GM21737 (cell line): ENCODE measurements at regions not wholly inside any gene's neighbourhood (a gene's known extent, or its start where the extent isn't known, plus 50 kb on each side); places are given as distances from the start of the nearest gene placed in this dataset.
"Not testable (repeated sequence)": the region's sequence is repeated elsewhere in the genome, so short reads cannot be mapped to it uniquely, and the experiment has no call there.

Experiments used
- ATAC-seq: cut with Tn5 transposase; IDR thresholded peaks from one replicate; pipeline ENCODE4 v1.9.1; 2021; ENCODE audit warnings: mild to moderate bottlenecking, moderate library complexity; ENCODE audit not compliant: unreplicated experiment

- no peak for ATAC-seq
Measured at GRCh38 chr12:75685617-75686225, 174.3 kb upstream of the KRR1 start.

- ATAC-seq, result no peak
Measured at GRCh38 chr12:75684678-75685616, 173.5 kb upstream of the KRR1 start.

GRCh38 chr12:75683995-75684586, 172.7 kb upstream of the KRR1 start:
- ATAC-seq, result not testable (repeated sequence)

- no peak for ATAC-seq
Measured at GRCh38 chr12:75683220-75683619, 171.8 kb upstream of the KRR1 start.

- no peak for ATAC-seq
Measured at GRCh38 chr12:75677522-75677921, 166.1 kb upstream of the KRR1 start.

- no peak for ATAC-seq
Measured at GRCh38 chr12:75674393-75674792, 163.0 kb upstream of the KRR1 start.

- ATAC-seq, result no peak
Measured at GRCh38 chr12:75672200-75672599, 160.8 kb upstream of the KRR1 start.

GRCh38 chr12:75670216-75670615, 158.8 kb upstream of the KRR1 start:
- ATAC-seq, result no peak

GRCh38 chr12:75666939-75667334, 155.5 kb upstream of the KRR1 start:
- no peak for ATAC-seq

GRCh38 chr12:75666126-75666938, 154.9 kb upstream of the KRR1 start:
- ATAC-seq, result no peak

GRCh38 chr12:75665216-75665615, 153.8 kb upstream of the KRR1 start:
- no peak for ATAC-seq

GRCh38 chr12:75662511-75663159, 151.2 kb upstream of the KRR1 start:
- ATAC-seq, result no peak

GRCh38 chr12:75661908-75662307, 150.5 kb upstream of the KRR1 start:
- no peak for ATAC-seq

GRCh38 chr12:75660805-75661404, 149.5 kb upstream of the KRR1 start:
- no peak for ATAC-seq

- ATAC-seq, result no peak
Measured at GRCh38 chr12:75660107-75660530, 148.7 kb upstream of the KRR1 start.

GRCh38 chr12:75658901-75659823, 147.8 kb upstream of the KRR1 start:
- no peak for ATAC-seq

GRCh38 chr12:75658286-75658685, 146.9 kb upstream of the KRR1 start:
- ATAC-seq, result no peak

GRCh38 chr12:75657831-75658230, 146.4 kb upstream of the KRR1 start:
- ATAC-seq, result no peak

GRCh38 chr12:75657354-75657753, 145.9 kb upstream of the KRR1 start:
- not testable (repeated sequence) for ATAC-seq
